Trophoblast cell (in vitro differentiated cells and primary cell): ENCODE measurements at regions not wholly inside any gene's neighbourhood (a gene's known extent, or its start where the extent isn't known, plus 50 kb on each side); places are given as distances from the start of the nearest gene placed in this dataset.

Experiments used
- DNase-seq, 2 donors: peaks; one replicate each; pipeline ENCODE4 v3.0.0-alpha.2; 2016
- H2AFZ ChIP-seq: 2 replicates; pipeline ENCODE4 v1.6.1; 2013; ENCODE audit warnings: low read length, moderate library complexity, mild to moderate bottlenecking; ENCODE audit not compliant: insufficient read depth, poor library complexity
- H2AK5ac ChIP-seq: 2 replicates; pipeline ENCODE4 v1.6.1; 2013; ENCODE audit warnings: mild to moderate bottlenecking, low read length
- H2BK120ac ChIP-seq: 2 replicates; pipeline ENCODE4 v1.6.1; 2013; ENCODE audit warnings: low read length, mild to moderate bottlenecking, moderate library complexity; ENCODE audit not compliant: insufficient read depth, poor library complexity
- H2BK12ac ChIP-seq: 2 replicates; pipeline ENCODE4 v1.6.1; 2013; ENCODE audit warnings: mild to moderate bottlenecking, low read length, moderate library complexity
- H2BK5ac ChIP-seq: 2 replicates; pipeline ENCODE4 v1.6.1; 2013; ENCODE audit warnings: low read length, low read depth, moderate library complexity, mild to moderate bottlenecking; ENCODE audit not compliant: poor library complexity
- H3K14ac ChIP-seq: 2 replicates; pipeline ENCODE4 v1.6.1; 2013; ENCODE audit warnings: mild to moderate bottlenecking, low read length
- H3K18ac ChIP-seq: 2 replicates; pipeline ENCODE4 v1.6.1; 2013; ENCODE audit warnings: mild to moderate bottlenecking, low read length
- H3K23ac ChIP-seq: 2 replicates; pipeline ENCODE4 v1.6.1; 2013; ENCODE audit warnings: low read length
- H3K27ac ChIP-seq: 2 replicates; pipeline ENCODE4 v1.5.1; 2013; ENCODE audit warnings: low read depth, mild to moderate bottlenecking, inconsistent platforms, low read length, moderate library complexity
- H3K27me3 ChIP-seq: 2 replicates; pipeline ENCODE4 v1.6.1; 2013; ENCODE audit warnings: inconsistent platforms, mild to moderate bottlenecking, low read length, moderate library complexity; ENCODE audit not compliant: insufficient read depth
- H3K36me3 ChIP-seq, 2 experiments: 1 replicate in 1 of 2; 2 replicates in 1 of 2; pipeline ENCODE4 v1.6.1; 2013; ENCODE audit warnings: low read length in 2 of 2, mild to moderate bottlenecking in 2 of 2, moderate library complexity in 1 of 2; ENCODE audit not compliant: insufficient read depth in 2 of 2, control insufficient read depth in 1 of 2
- H3K4ac ChIP-seq: 2 replicates; pipeline ENCODE4 v1.6.1; 2013; ENCODE audit warnings: low read depth, mild to moderate bottlenecking, low read length, moderate library complexity
- H3K4me1 ChIP-seq, 2 experiments: 1 replicate in 1 of 2; 2 replicates in 1 of 2; pipeline ENCODE4 v1.6.1; 2013; ENCODE audit warnings: low read length in 2 of 2, mild to moderate bottlenecking in 2 of 2, moderate library complexity in 1 of 2; ENCODE audit not compliant: insufficient read depth in 2 of 2, control insufficient read depth in 1 of 2
- H3K4me2 ChIP-seq: 2 replicates; pipeline ENCODE4 v1.6.1; 2013; ENCODE audit warnings: inconsistent platforms, mild to moderate bottlenecking, low read length, moderate library complexity
- H3K4me3 ChIP-seq: 2 replicates; pipeline ENCODE4 v1.5.1; 2013; ENCODE audit warnings: mild to moderate bottlenecking, low read depth, low read length, inconsistent platforms
- H3K79me1 ChIP-seq: one replicate; pipeline ENCODE4 v1.6.1; 2013; ENCODE audit warnings: low read length
- H3K79me2 ChIP-seq: 2 replicates; pipeline ENCODE4 v1.6.1; 2013; ENCODE audit warnings: low read length, mild to moderate bottlenecking; ENCODE audit not compliant: control insufficient read depth, insufficient read depth, poor library complexity
- H3K9ac ChIP-seq: 2 replicates; pipeline ENCODE4 v1.6.1; 2013; ENCODE audit warnings: mild to moderate bottlenecking, low read length
- H3K9me3 ChIP-seq: 2 replicates; pipeline ENCODE4 v1.6.1; 2013; ENCODE audit warnings: low read depth, mild to moderate bottlenecking, control low read depth, inconsistent platforms, low read length; ENCODE audit not compliant: insufficient read depth
- H4K12ac ChIP-seq: 2 replicates; pipeline ENCODE4 v1.6.1; 2013; ENCODE audit warnings: low read depth, mild to moderate bottlenecking, low read length, moderate library complexity
- H4K8ac ChIP-seq: 2 replicates; pipeline ENCODE4 v1.6.1; 2013; ENCODE audit warnings: low read depth, mild to moderate bottlenecking, low read length, moderate library complexity
- H4K91ac ChIP-seq: one replicate; pipeline ENCODE4 v1.6.1; 2013; ENCODE audit warnings: low read depth, mild to moderate bottlenecking, low read length, moderate library complexity
- WGBS: extraction: QIAGEN DNeasy Blood & Tissue Kit; methylation state at CpG from one replicate; pipeline ENCODE4 v1.1.7; 2013; ENCODE audit warnings: missing lambda C conversion rate; ENCODE audit not compliant: insufficient read length, insufficient coverage; ENCODE audit errors: extremely low coverage; 5-methylcytosine and 5-hydroxymethylcytosine counted together

DNA sequence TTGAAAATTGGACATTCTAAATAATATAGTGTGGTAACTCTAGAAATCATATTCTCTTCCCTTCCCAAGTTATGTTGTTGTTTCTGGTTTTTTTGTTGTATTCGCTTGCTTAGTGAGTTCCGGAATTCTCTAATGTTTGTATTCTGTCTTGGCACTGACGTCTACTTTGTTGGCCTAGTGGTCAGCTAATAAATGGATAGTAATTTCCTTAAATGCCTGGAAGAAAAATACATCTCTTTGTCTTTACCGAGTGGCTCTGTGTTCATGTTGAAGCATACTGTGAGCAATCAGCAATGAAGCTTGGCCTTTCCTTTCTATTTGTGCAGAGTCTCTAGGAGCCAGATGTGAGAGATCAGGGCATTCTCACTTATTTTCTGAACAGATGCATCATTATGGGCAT lies 1225.7 kb downstream of the JRKL start:
- no peaks in the 10 kb centered on the region for H3K79me1 ChIP-seq
- WGBS, result no CpG with 5 or more reads among the region's 4 CpGs
- H3K4me3 ChIP-seq, result no peak overlapping the region

GRCh38 chr11:97617031-97617430 lies 1227.2 kb downstream of the JRKL start:
- Histone ChIP-seq H3K27ac (no peak overlapping the region), H3K27me3 (no peaks in the 10 kb centered on the region), H3K9me3 (peaks cover 2% of the 10 kb centered on the region), H3K14ac (no peak overlapping the region), H2BK5ac (no peak overlapping the region), H3K18ac (no peak overlapping the region), H3K36me3 (no peaks in the 10 kb centered on the region), H4K12ac (no peak overlapping the region), H3K4me2 (no peak overlapping the region), H3K79me1 (no peaks in the 10 kb centered on the region), H2AK5ac (no peak overlapping the region), H4K91ac (no peak overlapping the region), H3K9ac (no peak overlapping the region), H3K4ac (no peak overlapping the region), H3K23ac (no peak overlapping the region), H3K4me1 (no peaks in the 10 kb centered on the region), H3K4me3 (no peak overlapping the region), H2BK120ac (no peak overlapping the region), H2BK12ac (no peak overlapping the region), H4K8ac (no peak overlapping the region), H2AFZ (no peak overlapping the region), H3K79me2 (no peaks in the 10 kb centered on the region)
- DNase-seq, result no peak
- 100% methylated on average over 2 of the region's 3 CpGs for WGBS

More for the DNA sequence above, 1225.7 kb downstream of the JRKL start:
- no peak overlapping the region for H3K18ac ChIP-seq
- no peak overlapping the region for H3K4me2 ChIP-seq
- no peaks in the 10 kb centered on the region for H3K4me1 ChIP-seq
- H4K91ac ChIP-seq, result no peak overlapping the region
- H3K9ac ChIP-seq, result no peak overlapping the region
- DNase-seq, result no peak
- H3K79me2 ChIP-seq, result no peaks in the 10 kb centered on the region
- H2BK120ac ChIP-seq, result no peak overlapping the region
- no peak overlapping the region for H3K27ac ChIP-seq
- H3K4ac ChIP-seq, result no peak overlapping the region
- no peak overlapping the region for H4K12ac ChIP-seq
- H3K27me3 ChIP-seq, result no peaks in the 10 kb centered on the region
- no peak overlapping the region for H3K14ac ChIP-seq
- H2BK12ac ChIP-seq, result no peak overlapping the region
- H3K36me3 ChIP-seq, result no peaks in the 10 kb centered on the region
- H2AK5ac ChIP-seq, result no peak overlapping the region
- no peak overlapping the region for H2AFZ ChIP-seq
- H2BK5ac ChIP-seq, result no peak overlapping the region
- peaks cover 4% of the 10 kb centered on the region for H3K9me3 ChIP-seq
- H3K23ac ChIP-seq, result no peak overlapping the region
- H4K8ac ChIP-seq, result no peak overlapping the region

GRCh38 chr11:97620007-97620406 lies 1230.2 kb downstream of the JRKL start:
- DNase-seq, result no peak
- Histone ChIP-seq H2BK120ac (no peak overlapping the region), H3K9me3 (peaks cover 2% of the 10 kb centered on the region), H3K36me3 (no peaks in the 10 kb centered on the region), H3K18ac (no peak overlapping the region), H3K27ac (no peak overlapping the region), H3K4me2 (no peak overlapping the region), H4K12ac (no peak overlapping the region), H4K91ac (no peak overlapping the region), H2BK12ac (no peak overlapping the region), H3K79me2 (no peaks in the 10 kb centered on the region), H3K9ac (no peak overlapping the region), H4K8ac (no peak overlapping the region), H2AK5ac (no peak overlapping the region), H3K23ac (no peak overlapping the region), H3K4me1 (no peaks in the 10 kb centered on the region), H3K14ac (no peak overlapping the region), H2BK5ac (no peak overlapping the region), H3K79me1 (no peaks in the 10 kb centered on the region), H3K4ac (no peak overlapping the region), H2AFZ (no peak overlapping the region), H3K4me3 (no peak overlapping the region), H3K27me3 (no peaks in the 10 kb centered on the region)

DNA sequence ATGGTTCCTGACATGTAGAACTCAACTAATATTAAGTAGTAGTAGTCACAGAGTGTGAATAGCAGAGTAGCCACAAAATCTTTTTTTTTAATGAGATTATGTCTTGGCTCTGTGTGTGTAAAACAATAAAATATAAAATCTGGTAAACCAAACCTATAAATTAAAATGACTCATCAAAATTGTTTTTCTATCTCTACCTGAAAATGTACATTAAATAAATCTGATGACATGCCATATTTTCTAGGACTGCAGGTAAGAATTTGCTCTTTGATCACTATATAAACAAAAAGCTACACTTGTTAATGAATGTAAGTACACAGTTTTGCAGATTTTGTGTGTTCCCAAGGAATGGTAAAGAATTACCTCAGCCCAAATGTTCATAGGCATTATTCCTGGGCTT lies 1231.5 kb downstream of the JRKL start:
- H4K12ac ChIP-seq, result no peak overlapping the region
- no peaks in the 10 kb centered on the region for H3K36me3 ChIP-seq
- no peaks in the 10 kb centered on the region for H3K79me1 ChIP-seq
- H3K23ac ChIP-seq, result no peak overlapping the region
- H3K79me2 ChIP-seq, result no peaks in the 10 kb centered on the region
- no peak overlapping the region for H3K4me3 ChIP-seq
- no peak overlapping the region for H4K91ac ChIP-seq
- H2BK12ac ChIP-seq, result no peak overlapping the region
- peaks cover 2% of the 10 kb centered on the region for H3K9me3 ChIP-seq
- H2BK120ac ChIP-seq, result no peak overlapping the region
- no peak overlapping the region for H4K8ac ChIP-seq
- H2AFZ ChIP-seq, result no peak overlapping the region
- no peak overlapping the region for H3K18ac ChIP-seq
- no peak overlapping the region for H3K27ac ChIP-seq
- H3K4ac ChIP-seq, result no peak overlapping the region
- no peak overlapping the region for H3K14ac ChIP-seq
- DNase-seq, result no peak
- H3K4me1 ChIP-seq, result no peaks in the 10 kb centered on the region
- no peak overlapping the region for H2AK5ac ChIP-seq
- H2BK5ac ChIP-seq, result no peak overlapping the region
- no peaks in the 10 kb centered on the region for H3K27me3 ChIP-seq
- H3K9ac ChIP-seq, result no peak overlapping the region
- H3K4me2 ChIP-seq, result no peak overlapping the region

DNA sequence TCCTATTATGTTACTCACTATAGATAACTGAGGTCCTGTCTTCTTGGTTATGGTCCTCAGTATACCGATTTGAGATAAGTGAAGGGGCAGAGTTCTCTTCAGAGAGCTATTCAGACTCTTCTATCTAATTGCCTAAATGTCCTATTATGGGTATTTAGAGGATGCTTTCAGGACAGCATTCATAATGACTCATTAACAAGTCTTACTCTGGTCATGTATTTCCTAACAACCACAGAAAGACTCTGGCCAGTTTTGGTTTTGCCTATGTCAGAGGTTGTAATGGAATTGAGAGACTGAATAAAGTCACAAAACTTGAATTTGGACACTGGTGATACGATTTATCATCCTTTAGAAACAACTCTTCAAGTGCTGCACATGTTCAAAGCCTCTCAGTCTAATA lies 1233.0 kb downstream of the JRKL start:
- no peak overlapping the region for H3K4me3 ChIP-seq
- no peak overlapping the region for H4K12ac ChIP-seq
- H4K8ac ChIP-seq, result no peak overlapping the region
- no peaks in the 10 kb centered on the region for H3K79me1 ChIP-seq
- WGBS, result no CpG with 5 or more reads among the region's 2 CpGs
- H3K4me1 ChIP-seq, result no peaks in the 10 kb centered on the region
- no peak overlapping the region for H2AFZ ChIP-seq
- no peaks in the 10 kb centered on the region for H3K27me3 ChIP-seq
- no peak overlapping the region for H2BK12ac ChIP-seq
- H2BK120ac ChIP-seq, result no peak overlapping the region
- no peak overlapping the region for H4K91ac ChIP-seq
- no peak overlapping the region for H2BK5ac ChIP-seq
- no peak overlapping the region for H3K9ac ChIP-seq
- DNase-seq, result no peak
- no peak overlapping the region for H3K4me2 ChIP-seq
- no peak overlapping the region for H2AK5ac ChIP-seq
- no peak overlapping the region for H3K18ac ChIP-seq
- H3K36me3 ChIP-seq, result no peaks in the 10 kb centered on the region
- no peak overlapping the region for H3K27ac ChIP-seq
- H3K9me3 ChIP-seq, result peaks cover 2% of the 10 kb centered on the region
- H3K79me2 ChIP-seq, result no peaks in the 10 kb centered on the region
- no peak overlapping the region for H3K23ac ChIP-seq
- H3K4ac ChIP-seq, result no peak overlapping the region
- no peak overlapping the region for H3K14ac ChIP-seq
